ENCODE measurements at regions not wholly inside any gene's neighbourhood (a gene's known extent, or its start where the extent isn't known, plus 50 kb on each side); places are given as distances from the start of the nearest gene placed in this dataset.

- Mint-ChIP-seq H3K27ac (peak overlapping the region; percentile 37), H3K27me3 (no peaks in the 10 kb centered on the region), H3K4me3 (peak overlapping the region; percentile 23), H3K4me1 (peaks cover 5% of the 10 kb centered on the region), H3K9me3 (ENCODE audit: insufficient read depth) (no peaks in the 10 kb centered on the region)
- Histone ChIP-seq H3K4me1 (ENCODE audit: control insufficient read depth in 2 of 2, insufficient read depth in 2 of 2, low read length in 2 of 2) (peaks cover 0 to 7% of the 10 kb centered on the region in 2 donors), H3K36me3 (replicated peaks in 1 of 2; ENCODE audit: control extremely low read depth in 1 of 2, control insufficient read depth in 1 of 2, extremely low read depth in 1 of 2, insufficient read depth in 2 of 2, low read length in 1 of 2) (no peaks in the 10 kb centered on the region), H3K9me3 (ENCODE audit: control extremely low read depth in 1 of 3, control insufficient read depth in 2 of 3, insufficient read depth in 1 of 3, low read length in 2 of 3) (peaks cover 0 to 7% (median 0%) of the 10 kb centered on the region in 3 donors), H3K27me3 (replicated peaks in 1 of 4; ENCODE audit: control extremely low read depth in 1 of 4, control insufficient read depth in 3 of 4, insufficient read depth in 4 of 4, low read length in 3 of 4) (no peaks in the 10 kb centered on the region), H4K20me1 (ENCODE audit: control insufficient read depth, insufficient read depth, low read length, poor library complexity, severe bottlenecking) (no peaks in the 10 kb centered on the region), H3K9ac (ENCODE audit: low read length) (no peak overlapping the region), H3K27ac (ENCODE audit: low read length in 2 of 2) (no peak overlapping the region), H3K4me2 (replicated peaks; ENCODE audit: low read depth, low read length, poor library complexity, severe bottlenecking) (no peak overlapping the region), H3K79me2 (ENCODE audit: control insufficient read depth, insufficient read depth, low read length) (no peaks in the 10 kb centered on the region), H2AFZ (ENCODE audit: insufficient read depth, low read depth, low read length, poor library complexity, severe bottlenecking) (peak overlapping the region; percentile 12), H3K4me3 (ENCODE audit: control extremely low read depth in 1 of 5, extremely low read depth in 1 of 5, insufficient read depth in 1 of 5, low read depth in 2 of 5, low read length in 4 of 5) (no peak overlapping the region)
- intact Hi-C loops (cut with micrococcal nuclease) = no loop called here
- ATAC-seq (ENCODE audit: low read depth) (peak; percentile 71), DNase-seq (peak; percentile 29)
- ChIA-PET POLR2A (no interaction called here), CTCF (interaction anchor here (1.1 to 1.7 kb wide), 2 partner anchors 10 to 72 kb away, joined by 4 to 5 read pairs; no protein-coding TSS in a partner anchor)
- WGBS (ENCODE audit: insufficient coverage) = 68% methylated on average over 4 of the region's 5 CpGs
- TF ChIP-seq CTCF (IDR thresholded peaks at IDR 0.05) (no peak), EZH2 (IDR thresholded peaks at IDR 0.05; ENCODE audit: borderline replicate concordance, insufficient read depth, low read depth, low read length, poor library complexity, severe bottlenecking) (no peak)
Measured at GRCh38 chr11:95443386-95443785, 212.4 kb upstream of the SESN3 start.

GRCh38 chr11:95442531-95443050 lies 211.6 kb upstream of the SESN3 start:
- Histone ChIP-seq H3K4me2 (replicated peaks; ENCODE audit: low read depth, low read length, poor library complexity, severe bottlenecking) (no peak overlapping the region), H4K20me1 (ENCODE audit: control insufficient read depth, insufficient read depth, low read length, poor library complexity, severe bottlenecking) (no peaks in the 10 kb centered on the region), H2AFZ (ENCODE audit: insufficient read depth, low read depth, low read length, poor library complexity, severe bottlenecking) (no peak overlapping the region), H3K27ac (ENCODE audit: low read length in 2 of 2) (no peak overlapping the region), H3K79me2 (ENCODE audit: control insufficient read depth, insufficient read depth, low read length) (no peaks in the 10 kb centered on the region), H3K9me3 (ENCODE audit: control extremely low read depth in 1 of 3, control insufficient read depth in 2 of 3, insufficient read depth in 1 of 3, low read length in 2 of 3) (peaks cover 0 to 7% (median 0%) of the 10 kb centered on the region in 3 donors), H3K4me3 (ENCODE audit: control extremely low read depth in 1 of 5, extremely low read depth in 1 of 5, insufficient read depth in 1 of 5, low read depth in 2 of 5, low read length in 4 of 5) (no peak overlapping the region), H3K9ac (ENCODE audit: low read length) (no peak overlapping the region), H3K27me3 (replicated peaks in 1 of 4; ENCODE audit: control extremely low read depth in 1 of 4, control insufficient read depth in 3 of 4, insufficient read depth in 4 of 4, low read length in 3 of 4) (no peaks in the 10 kb centered on the region), H3K4me1 (ENCODE audit: control insufficient read depth in 2 of 2, insufficient read depth in 2 of 2, low read length in 2 of 2) (peaks cover 0 to 7% of the 10 kb centered on the region in 2 donors), H3K36me3 (replicated peaks in 1 of 2; ENCODE audit: control extremely low read depth in 1 of 2, control insufficient read depth in 1 of 2, extremely low read depth in 1 of 2, insufficient read depth in 2 of 2, low read length in 1 of 2) (no peaks in the 10 kb centered on the region)
- Mint-ChIP-seq H3K9me3 (ENCODE audit: insufficient read depth) (no peaks in the 10 kb centered on the region), H3K4me3 (no peak overlapping the region), H3K27ac (no peak overlapping the region), H3K4me1 (peaks cover 5% of the 10 kb centered on the region), H3K27me3 (no peaks in the 10 kb centered on the region)
- no peak for TF ChIP-seq EZH2 (IDR thresholded peaks at IDR 0.05; ENCODE audit: borderline replicate concordance, insufficient read depth, low read depth, low read length, poor library complexity, severe bottlenecking)
- no peak for TF ChIP-seq CTCF (IDR thresholded peaks at IDR 0.05)
- POLR2A ChIA-PET = no interaction called here
- no peak for DNase-seq
- ATAC-seq (ENCODE audit: low read depth) = no peak
- WGBS (ENCODE audit: insufficient coverage) = 100% methylated on average over 1 of the region's 3 CpGs
- CTCF ChIA-PET = interaction anchor here (1.7 kb wide), 1 partner anchor 10 kb away, joined by 5 read pairs; no protein-coding TSS in a partner anchor
- intact Hi-C loops (cut with micrococcal nuclease) = no loop called here

Measured in B cell (primary cell).